MG63 (cell line): ENCODE measurements at regions not wholly inside any gene's neighbourhood (a gene's known extent, or its start where the extent isn't known, plus 50 kb on each side); places are given as distances from the start of the nearest gene placed in this dataset.

Experiments
- DNase-seq: peaks from one replicate; pipeline ENCODE4 v3.0.0-alpha.2; 2020
- H3K27me3 ChIP-seq: fragments of 250-450 bp; sonication (Bioruptor Pico); 2 replicates; pipeline ENCODE4 v1.5.1; 2020; ENCODE audit warnings: mild to moderate bottlenecking, moderate library complexity
- H3K36me3 ChIP-seq: fragments of 250-450 bp; sonication (Bioruptor Pico); 2 replicates; pipeline ENCODE4 v1.5.1; 2020; ENCODE audit warnings: mild to moderate bottlenecking, moderate library complexity
- H3K4me3 ChIP-seq: fragments of 250-450 bp; sonication (Bioruptor Pico); 2 replicates; pipeline ENCODE4 v1.5.1; 2020; ENCODE audit warnings: mild to moderate bottlenecking, moderate library complexity
- H3K9me3 ChIP-seq: fragments of 250-450 bp; sonication (Bioruptor Pico); 2 replicates; pipeline ENCODE4 v1.5.1; 2020; ENCODE audit warnings: mild to moderate bottlenecking, moderate library complexity

- DNase-seq: no peak
- no peak overlapping the region for H3K4me3 ChIP-seq
- H3K27me3 ChIP-seq: no peaks in the 10 kb centered on the region
- H3K36me3 ChIP-seq: no peaks in the 10 kb centered on the region
- H3K9me3 ChIP-seq: no peaks in the 10 kb centered on the region
These were observed 813.3 kb downstream of the SLC4A3 start for GRCh38 chr2:220440731-220441130.

- H3K27me3 ChIP-seq: no peaks in the 10 kb centered on the region
- DNase-seq: no peak
- no peak overlapping the region for H3K4me3 ChIP-seq
- H3K36me3 ChIP-seq: no peaks in the 10 kb centered on the region
- H3K9me3 ChIP-seq: no peaks in the 10 kb centered on the region
These were observed 814.0 kb downstream of the SLC4A3 start for GRCh38 chr2:220441404-220441803.

GRCh38 chr2:220442012-220442411 lies 814.6 kb downstream of the SLC4A3 start:
- DNase-seq: no peak
- Histone ChIP-seq H3K36me3 (no peaks in the 10 kb centered on the region), H3K9me3 (no peaks in the 10 kb centered on the region), H3K4me3 (no peak overlapping the region), H3K27me3 (no peaks in the 10 kb centered on the region)

GRCh38 chr2:220445429-220446105 lies 818.1 kb downstream of the SLC4A3 start:
- H3K4me3 ChIP-seq: no peak overlapping the region
- H3K36me3 ChIP-seq: no peaks in the 10 kb centered on the region
- no peaks in the 10 kb centered on the region for H3K27me3 ChIP-seq
- no peak for DNase-seq
- no peaks in the 10 kb centered on the region for H3K9me3 ChIP-seq

- Histone ChIP-seq H3K27me3 (no peaks in the 10 kb centered on the region), H3K9me3 (no peaks in the 10 kb centered on the region), H3K36me3 (no peaks in the 10 kb centered on the region), H3K4me3 (no peak overlapping the region)
- DNase-seq: no peak
These were observed 818.8 kb downstream of the SLC4A3 start for GRCh38 chr2:220446106-220446712.

GRCh38 chr2:220450846-220451245 lies 823.4 kb downstream of the SLC4A3 start:
- Histone ChIP-seq H3K36me3 (no peaks in the 10 kb centered on the region), H3K4me3 (no peak overlapping the region), H3K9me3 (no peaks in the 10 kb centered on the region), H3K27me3 (no peaks in the 10 kb centered on the region)
- DNase-seq: no peak

- Histone ChIP-seq H3K27me3 (no peaks in the 10 kb centered on the region), H3K4me3 (no peak overlapping the region), H3K36me3 (no peaks in the 10 kb centered on the region), H3K9me3 (no peaks in the 10 kb centered on the region)
- DNase-seq: no peak
These were observed 824.0 kb downstream of the SLC4A3 start for GRCh38 chr2:220451438-220451837.

GRCh38 chr2:220452561-220452960 lies 825.1 kb downstream of the SLC4A3 start:
- Histone ChIP-seq H3K36me3 (no peaks in the 10 kb centered on the region), H3K9me3 (no peaks in the 10 kb centered on the region), H3K27me3 (no peaks in the 10 kb centered on the region), H3K4me3 (no peak overlapping the region)
- DNase-seq: no peak

GRCh38 chr2:220455351-220455990 lies 828.0 kb downstream of the SLC4A3 start:
- DNase-seq: no peak
- Histone ChIP-seq H3K27me3 (no peaks in the 10 kb centered on the region), H3K9me3 (no peaks in the 10 kb centered on the region), H3K4me3 (no peak overlapping the region), H3K36me3 (no peaks in the 10 kb centered on the region)

- no peak for DNase-seq
- Histone ChIP-seq H3K4me3 (no peak overlapping the region), H3K27me3 (no peaks in the 10 kb centered on the region), H3K9me3 (no peaks in the 10 kb centered on the region), H3K36me3 (no peaks in the 10 kb centered on the region)
These were observed 830.6 kb downstream of the SLC4A3 start for GRCh38 chr2:220458051-220458450.

GRCh38 chr2:220460257-220460985 lies 833.0 kb downstream of the SLC4A3 start:
- no peak for DNase-seq
- Histone ChIP-seq H3K9me3 (no peaks in the 10 kb centered on the region), H3K4me3 (no peak overlapping the region), H3K36me3 (no peaks in the 10 kb centered on the region), H3K27me3 (no peaks in the 10 kb centered on the region)

GRCh38 chr2:220463876-220464275 lies 836.4 kb downstream of the SLC4A3 start:
- no peaks in the 10 kb centered on the region for H3K36me3 ChIP-seq
- H3K4me3 ChIP-seq: no peak overlapping the region
- DNase-seq: no peak
- H3K9me3 ChIP-seq: no peaks in the 10 kb centered on the region
- no peaks in the 10 kb centered on the region for H3K27me3 ChIP-seq

GRCh38 chr2:220465700-220466099 lies 838.3 kb downstream of the SLC4A3 start:
- H3K4me3 ChIP-seq: no peak overlapping the region
- H3K27me3 ChIP-seq: no peaks in the 10 kb centered on the region
- no peaks in the 10 kb centered on the region for H3K9me3 ChIP-seq
- no peaks in the 10 kb centered on the region for H3K36me3 ChIP-seq
- DNase-seq: no peak

- Histone ChIP-seq H3K27me3 (no peaks in the 10 kb centered on the region), H3K9me3 (no peaks in the 10 kb centered on the region), H3K36me3 (no peaks in the 10 kb centered on the region), H3K4me3 (no peak overlapping the region)
- no peak for DNase-seq
These were observed 838.8 kb downstream of the SLC4A3 start for GRCh38 chr2:220466251-220466691.

- H3K9me3 ChIP-seq: no peaks in the 10 kb centered on the region
- peak; percentile 62 for DNase-seq
- H3K36me3 ChIP-seq: no peaks in the 10 kb centered on the region
- no peak overlapping the region for H3K4me3 ChIP-seq
- H3K27me3 ChIP-seq: no peaks in the 10 kb centered on the region
These were observed 841.8 kb downstream of the SLC4A3 start for GRCh38 chr2:220469201-220469600.

GRCh38 chr2:220473611-220474010 lies 846.2 kb downstream of the SLC4A3 start:
- DNase-seq: no peak
- no peaks in the 10 kb centered on the region for H3K9me3 ChIP-seq
- no peak overlapping the region for H3K4me3 ChIP-seq
- H3K27me3 ChIP-seq: no peaks in the 10 kb centered on the region
- no peaks in the 10 kb centered on the region for H3K36me3 ChIP-seq

GRCh38 chr2:220476877-220477276 lies 849.4 kb downstream of the SLC4A3 start:
- H3K9me3 ChIP-seq: no peaks in the 10 kb centered on the region
- H3K4me3 ChIP-seq: no peak overlapping the region
- no peak for DNase-seq
- no peaks in the 10 kb centered on the region for H3K27me3 ChIP-seq
- no peaks in the 10 kb centered on the region for H3K36me3 ChIP-seq
